Stimulated activated memory B cell treated with anti-CD40 and anti-IgM and Interleukin-4, amounts not matched to agents 10 μg/mL and 1 μg/mL and 100 μg/mL, for 72 hours (primary cell): ENCODE measurements at regions not wholly inside any gene's neighbourhood (a gene's known extent, or its start where the extent isn't known, plus 50 kb on each side); places are given as distances from the start of the nearest gene placed in this dataset.

ENCODE experiments used
- ATAC-seq: fragments of 150-1000 bp; cut with Tn5 transposase; 2 replicates; pipeline ENCODE4 v1.10.0; 2021
- H3K27ac Mint-ChIP-seq: one replicate; pipeline ENCODE4 v1.8.0; 2022; ENCODE audit warnings: mild to moderate bottlenecking, mixed read lengths
- H3K27me3 Mint-ChIP-seq: one replicate; pipeline ENCODE4 v1.8.0; 2022; ENCODE audit warnings: mixed read lengths
- H3K36me3 Mint-ChIP-seq: one replicate; pipeline ENCODE4 v1.8.0; 2022; ENCODE audit warnings: mixed read lengths
- H3K4me1 Mint-ChIP-seq: one replicate; pipeline ENCODE4 v1.8.0; 2022; ENCODE audit warnings: mixed read lengths
- H3K4me3 Mint-ChIP-seq: one replicate; pipeline ENCODE4 v1.8.0; 2022; ENCODE audit warnings: mild to moderate bottlenecking, moderate library complexity, mixed read lengths
- H3K9me3 Mint-ChIP-seq: one replicate; pipeline ENCODE4 v1.8.0; 2022; ENCODE audit warnings: mixed read lengths

DNA sequence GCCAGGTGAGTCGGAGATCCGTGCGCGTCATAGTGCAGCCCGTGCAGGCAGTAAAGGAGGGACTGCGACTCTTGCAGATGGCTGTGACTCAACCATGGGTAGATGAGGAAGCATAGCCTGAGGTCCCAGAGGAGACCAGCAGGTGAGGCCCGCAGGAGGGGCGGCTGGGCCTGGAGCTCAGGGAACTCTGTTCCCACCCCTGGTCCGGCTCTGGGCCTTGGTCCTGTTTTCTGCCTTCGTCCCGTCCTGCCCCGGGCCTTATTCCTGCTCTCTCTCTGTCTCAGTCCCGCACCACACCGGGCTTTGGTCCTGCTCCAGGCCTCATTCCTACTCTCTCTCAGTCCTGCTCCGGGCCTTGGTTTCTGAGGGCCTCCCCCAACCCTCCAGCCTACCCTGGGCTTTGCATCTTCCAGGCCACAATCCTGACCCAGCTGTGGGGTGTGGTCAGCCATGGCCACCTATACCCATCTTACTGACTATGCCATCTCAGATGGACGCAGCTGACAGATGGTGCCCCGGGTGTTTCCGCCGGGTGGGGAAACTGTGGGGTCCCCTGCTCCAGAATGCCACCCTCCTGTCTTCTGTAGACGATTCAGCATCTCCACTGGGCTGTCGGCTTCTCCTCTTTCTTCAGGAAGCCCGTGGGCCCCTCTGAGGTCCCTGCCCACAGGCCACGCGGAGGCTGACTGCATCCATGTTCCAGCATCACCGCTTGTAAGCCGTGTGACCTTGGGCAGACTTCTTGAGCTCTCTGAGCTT is 1134.1 kb downstream of the BRD1 start:
- no peak for ATAC-seq
- H3K27ac Mint-ChIP-seq: no peak overlapping the region
- no peaks in the 10 kb centered on the region for H3K9me3 Mint-ChIP-seq

DNA sequence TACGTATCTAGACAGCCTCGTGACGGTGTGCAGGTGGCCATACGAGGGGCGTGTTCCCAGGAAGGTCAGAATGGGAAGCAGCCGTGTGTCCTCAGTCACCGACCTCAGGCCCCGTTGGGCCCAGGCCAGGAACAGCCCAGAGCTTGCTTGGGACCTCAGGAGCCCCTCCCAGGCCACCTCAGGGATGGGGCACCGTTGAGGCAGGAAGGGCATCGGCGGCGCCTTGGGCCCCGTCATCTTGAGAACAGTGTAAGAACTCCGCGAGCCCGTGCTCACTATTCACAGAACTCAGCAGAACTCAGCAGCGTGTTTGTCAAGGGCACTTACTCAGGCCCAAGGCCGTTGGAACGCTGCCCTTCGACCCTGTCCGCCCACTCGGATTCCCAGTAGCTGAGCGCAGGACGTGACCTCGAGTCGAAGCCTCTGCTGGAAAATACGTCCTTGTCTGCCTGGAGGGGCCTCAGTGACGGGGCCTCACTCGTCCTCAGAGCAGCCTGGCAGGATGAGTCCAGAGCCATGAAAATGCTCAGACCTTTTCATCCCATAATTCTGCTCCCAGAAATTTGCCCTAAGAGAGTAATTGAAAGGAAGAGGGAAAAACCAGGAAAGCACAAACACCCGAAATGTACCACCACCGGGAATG is 1134.8 kb downstream of the BRD1 start:
- no peaks in the 10 kb centered on the region for H3K36me3 Mint-ChIP-seq
- H3K27me3 Mint-ChIP-seq: peaks cover 1% of the 10 kb centered on the region
- no peaks in the 10 kb centered on the region for H3K4me1 Mint-ChIP-seq
- H3K4me3 Mint-ChIP-seq: no peak overlapping the region
- ATAC-seq: no peak
- no peak overlapping the region for H3K27ac Mint-ChIP-seq
- no peaks in the 10 kb centered on the region for H3K9me3 Mint-ChIP-seq

More for the DNA sequence above, 1134.1 kb downstream of the BRD1 start:
- Mint-ChIP-seq H3K36me3 (no peaks in the 10 kb centered on the region), H3K4me3 (no peak overlapping the region), H3K4me1 (no peaks in the 10 kb centered on the region), H3K27me3 (no peaks in the 10 kb centered on the region)

DNA sequence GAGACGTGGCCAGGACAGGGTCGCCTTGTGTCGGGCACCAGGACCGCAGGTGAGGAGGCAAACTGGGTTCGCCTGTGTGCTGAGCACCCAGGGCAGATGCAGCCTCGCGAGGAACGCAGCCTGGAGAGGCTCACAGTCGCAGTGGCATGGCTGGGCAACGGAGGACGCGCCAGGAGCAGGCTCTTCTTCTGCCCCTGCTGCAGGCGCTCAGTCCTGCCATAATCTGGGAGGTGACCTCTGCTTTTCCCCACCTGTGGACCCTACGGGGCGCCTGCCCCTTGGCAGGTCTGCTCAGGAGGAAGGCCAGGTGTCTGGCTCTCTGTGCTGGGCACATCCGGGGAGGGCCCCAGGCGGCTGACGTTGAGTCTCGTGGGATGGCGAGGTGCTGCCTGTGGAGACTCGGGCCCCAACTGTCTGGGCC is 1136.2 kb downstream of the BRD1 start:
- H3K4me1 Mint-ChIP-seq: no peaks in the 10 kb centered on the region
- H3K36me3 Mint-ChIP-seq: peaks cover 5% of the 10 kb centered on the region
- H3K4me3 Mint-ChIP-seq: no peak overlapping the region
- peaks cover 9% of the 10 kb centered on the region for H3K9me3 Mint-ChIP-seq
- peaks cover 15% of the 10 kb centered on the region for H3K27me3 Mint-ChIP-seq
- no peak overlapping the region for H3K27ac Mint-ChIP-seq
- ATAC-seq: no peak

DNA sequence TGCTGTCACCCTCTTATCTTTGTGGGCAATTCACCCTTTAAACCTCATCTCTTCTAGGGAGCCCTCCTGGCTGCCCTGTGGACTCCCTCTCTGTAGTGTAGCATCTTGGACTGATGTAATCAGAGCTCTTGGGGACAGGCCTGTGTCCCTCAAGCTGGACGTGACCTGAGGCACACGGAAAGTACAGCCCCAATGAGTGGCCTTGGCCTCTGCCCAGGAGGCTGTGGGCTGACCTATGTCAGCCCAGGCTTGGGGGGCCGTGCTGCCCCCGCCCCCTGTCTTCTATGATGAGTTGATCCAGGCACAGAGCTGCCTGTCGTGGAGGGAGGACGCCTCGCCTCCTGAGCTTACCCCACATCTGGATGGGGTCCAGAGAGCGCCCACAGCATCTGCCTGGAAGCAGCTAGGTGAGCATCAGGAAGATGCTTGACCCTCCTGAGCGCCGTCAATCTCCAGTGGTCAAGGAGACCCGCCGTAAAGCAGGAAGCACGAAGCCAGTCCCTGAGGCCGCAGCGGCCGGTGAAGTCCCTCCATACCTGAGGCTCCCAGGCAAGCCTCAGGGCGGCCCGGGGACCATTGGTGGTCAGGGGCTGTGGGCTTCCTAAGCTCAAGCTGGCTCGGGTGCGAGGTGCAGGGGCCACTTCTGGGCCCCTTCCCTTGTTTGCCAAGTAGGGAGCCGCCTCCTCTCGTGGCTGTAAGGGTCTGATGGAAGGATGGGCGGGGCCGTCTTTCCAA is 1136.9 kb downstream of the BRD1 start:
- peaks cover 10% of the 10 kb centered on the region for H3K9me3 Mint-ChIP-seq
- H3K4me3 Mint-ChIP-seq: no peak overlapping the region
- ATAC-seq: no peak
- H3K4me1 Mint-ChIP-seq: no peaks in the 10 kb centered on the region
- H3K27ac Mint-ChIP-seq: no peak overlapping the region
- H3K27me3 Mint-ChIP-seq: peaks cover 19% of the 10 kb centered on the region
- H3K36me3 Mint-ChIP-seq: peaks cover 6% of the 10 kb centered on the region

DNA sequence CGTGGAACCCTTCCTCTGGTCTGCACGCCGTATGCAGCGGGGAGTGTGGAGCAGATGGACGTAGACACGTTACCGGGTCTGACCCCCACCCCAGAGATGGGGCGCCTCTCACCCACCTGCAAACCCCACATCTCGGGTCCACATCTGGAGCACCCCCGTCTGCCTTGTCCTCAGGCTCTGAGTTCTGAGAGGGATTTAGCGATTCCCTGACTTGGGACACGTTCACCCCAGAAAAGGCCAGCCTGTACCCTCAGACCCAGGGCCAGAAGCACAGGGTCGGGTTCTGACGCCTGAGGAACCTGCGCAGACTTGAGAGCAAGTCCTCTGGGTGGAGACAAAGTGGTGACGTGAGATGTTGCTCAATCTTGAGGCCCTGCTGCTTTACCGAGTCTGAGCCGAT is 1138.5 kb downstream of the BRD1 start:
- peaks cover 10% of the 10 kb centered on the region for H3K9me3 Mint-ChIP-seq
- H3K4me3 Mint-ChIP-seq: no peak overlapping the region
- ATAC-seq: no peak
- H3K27ac Mint-ChIP-seq: no peak overlapping the region
- H3K27me3 Mint-ChIP-seq: peaks cover 19% of the 10 kb centered on the region
- peaks cover 6% of the 10 kb centered on the region for H3K36me3 Mint-ChIP-seq
- H3K4me1 Mint-ChIP-seq: no peaks in the 10 kb centered on the region

DNA sequence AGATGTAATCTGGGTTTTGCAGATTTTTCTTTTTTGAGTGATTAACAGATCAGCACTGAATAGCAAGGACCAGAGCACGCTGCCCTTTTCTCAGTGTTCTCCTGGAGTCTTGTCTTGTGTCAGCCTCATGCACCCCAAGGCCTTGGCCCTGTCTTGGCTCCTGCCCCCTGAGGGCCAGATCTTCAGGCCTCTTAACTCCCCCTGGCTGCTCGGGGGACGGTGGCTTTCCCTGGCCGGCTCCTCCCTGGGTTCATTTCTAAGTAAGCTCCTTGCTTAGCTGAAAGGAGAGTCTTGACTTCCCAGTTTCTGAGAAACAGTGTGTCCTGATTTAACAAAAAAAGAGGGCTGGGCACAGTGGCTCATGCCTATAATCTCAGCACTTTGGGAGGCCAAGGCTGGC is 1139.3 kb downstream of the BRD1 start:
- peaks cover 10% of the 10 kb centered on the region for H3K9me3 Mint-ChIP-seq
- no peaks in the 10 kb centered on the region for H3K4me1 Mint-ChIP-seq
- no peak for ATAC-seq
- H3K27ac Mint-ChIP-seq: no peak overlapping the region
- peaks cover 19% of the 10 kb centered on the region for H3K27me3 Mint-ChIP-seq
- H3K4me3 Mint-ChIP-seq: no peak overlapping the region
- H3K36me3 Mint-ChIP-seq: peaks cover 6% of the 10 kb centered on the region

DNA sequence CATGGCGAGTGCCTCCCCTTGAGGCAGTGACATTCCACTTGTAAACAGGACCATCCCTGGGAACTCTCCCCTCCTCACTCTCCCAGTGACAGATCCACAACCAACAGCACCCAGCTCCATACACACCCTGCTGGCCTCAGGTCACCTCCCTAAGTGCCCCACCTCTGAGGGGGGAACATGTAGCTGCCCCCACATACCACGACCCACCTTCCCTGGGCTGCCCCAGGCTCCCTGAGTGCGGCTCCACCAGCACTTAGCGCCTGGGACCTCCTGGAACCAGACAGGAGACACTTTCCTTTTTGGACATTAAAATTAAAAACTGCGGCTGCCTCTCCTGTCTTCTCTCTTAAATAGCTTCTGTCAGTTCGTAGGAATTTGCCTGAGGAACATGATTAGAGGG is 1140.1 kb downstream of the BRD1 start:
- peaks cover 13% of the 10 kb centered on the region for H3K9me3 Mint-ChIP-seq
- ATAC-seq: no peak
- no peaks in the 10 kb centered on the region for H3K4me1 Mint-ChIP-seq
- peaks cover 6% of the 10 kb centered on the region for H3K36me3 Mint-ChIP-seq
- H3K4me3 Mint-ChIP-seq: no peak overlapping the region
- H3K27ac Mint-ChIP-seq: no peak overlapping the region
- peaks cover 19% of the 10 kb centered on the region for H3K27me3 Mint-ChIP-seq

DNA sequence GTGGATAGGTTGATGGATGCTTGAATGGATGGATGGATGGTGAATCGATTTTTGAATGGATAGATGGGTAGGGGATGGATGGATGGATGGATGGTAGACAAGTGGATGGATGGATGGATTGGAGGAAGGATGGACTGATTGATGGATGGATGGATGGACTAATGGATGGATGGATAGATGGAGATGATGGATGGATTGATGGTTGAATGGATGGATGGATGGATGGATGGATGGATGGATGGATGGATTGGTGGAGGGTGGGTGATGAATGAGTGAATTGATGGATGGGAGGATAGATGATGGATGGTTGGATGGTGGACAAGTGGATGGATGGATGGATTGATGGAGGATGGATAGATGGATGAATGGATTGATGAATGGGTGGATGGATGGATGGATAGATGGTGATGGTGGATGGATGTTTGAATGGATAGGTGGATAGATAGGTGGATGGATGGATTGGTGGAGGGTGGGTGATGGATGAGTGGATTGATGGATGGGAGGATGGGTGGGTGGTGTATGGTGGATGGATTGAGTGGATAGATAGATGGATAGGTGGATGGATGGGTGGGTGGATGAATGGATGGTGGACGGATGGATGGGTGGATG is 1140.9 kb downstream of the BRD1 start:
- Mint-ChIP-seq H3K27ac (no peak overlapping the region), H3K4me3 (no peak overlapping the region), H3K4me1 (no peaks in the 10 kb centered on the region), H3K9me3 (peaks cover 13% of the 10 kb centered on the region), H3K27me3 (peaks cover 19% of the 10 kb centered on the region), H3K36me3 (peaks cover 6% of the 10 kb centered on the region)
- ATAC-seq: no peak

DNA sequence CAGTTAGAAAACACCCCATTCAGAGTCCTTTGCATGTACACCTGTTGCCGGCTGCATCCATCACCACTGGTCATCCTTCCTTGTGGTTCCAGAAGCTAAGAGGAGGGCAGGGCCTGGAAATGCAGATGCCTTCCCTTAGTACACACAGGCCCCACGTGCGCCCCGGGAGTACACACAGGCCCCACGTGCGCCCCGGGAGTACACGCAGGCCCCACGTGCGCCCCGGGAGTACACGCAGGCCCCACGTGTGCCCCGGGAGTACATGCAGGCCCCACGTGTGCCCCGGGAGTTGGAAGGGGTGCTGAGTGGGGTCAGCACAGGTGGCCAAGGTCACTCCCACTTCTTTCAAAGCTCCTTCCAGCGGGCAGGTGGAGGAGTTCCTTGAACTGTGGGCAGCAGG is 1141.9 kb downstream of the BRD1 start:
- ATAC-seq: no peak
- H3K36me3 Mint-ChIP-seq: peaks cover 6% of the 10 kb centered on the region

DNA sequence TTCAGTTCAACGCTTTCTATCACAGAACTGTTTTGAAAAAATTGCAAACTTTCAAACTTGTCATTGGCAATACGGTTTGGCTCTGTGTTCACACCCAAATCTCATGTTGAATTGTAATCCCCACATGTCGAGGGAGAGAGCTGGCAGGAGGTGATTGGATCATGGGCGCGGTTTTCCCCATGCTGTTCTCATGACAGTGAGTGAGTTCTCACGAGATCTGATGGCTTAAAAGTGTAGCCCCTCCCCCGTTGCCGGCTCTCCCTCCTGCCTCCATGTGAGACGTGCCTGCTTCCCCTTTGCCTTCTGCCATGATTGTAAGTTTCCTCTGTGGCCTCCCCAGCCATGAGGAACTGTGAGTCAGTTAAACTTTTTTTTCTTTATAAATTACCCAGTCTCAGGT is 1144.0 kb downstream of the BRD1 start:
- Mint-ChIP-seq H3K27ac (no peak overlapping the region), H3K27me3 (peaks cover 19% of the 10 kb centered on the region), H3K4me1 (no peaks in the 10 kb centered on the region), H3K4me3 (no peak overlapping the region), H3K9me3 (peaks cover 15% of the 10 kb centered on the region), H3K36me3 (peaks cover 6% of the 10 kb centered on the region)
- ATAC-seq: no peak

More for the DNA sequence above, 1141.9 kb downstream of the BRD1 start:
- Mint-ChIP-seq H3K4me1 (no peaks in the 10 kb centered on the region), H3K27me3 (peaks cover 19% of the 10 kb centered on the region), H3K4me3 (no peak overlapping the region), H3K27ac (no peak overlapping the region), H3K9me3 (peaks cover 13% of the 10 kb centered on the region)

DNA sequence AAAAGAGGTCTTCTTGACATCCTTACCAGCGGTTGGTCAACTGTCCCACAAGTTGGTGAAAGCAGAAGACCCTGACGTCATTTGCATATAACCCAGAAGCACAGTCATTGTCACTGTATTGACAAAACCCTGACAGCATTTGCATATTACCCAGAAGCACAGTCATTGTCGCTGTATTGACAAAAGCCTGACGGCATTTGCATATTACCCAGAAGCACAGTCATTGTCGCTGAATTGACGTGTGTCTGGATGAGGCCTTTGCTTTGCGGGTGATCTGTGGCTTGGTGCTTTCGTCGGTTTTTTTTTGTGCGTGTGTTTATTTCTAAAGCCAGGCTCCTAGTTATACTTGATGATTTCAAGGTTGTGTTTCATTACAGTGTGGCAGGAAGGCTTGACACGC is 1145.2 kb downstream of the BRD1 start:
- ATAC-seq: no peak
- H3K4me1 Mint-ChIP-seq: no peaks in the 10 kb centered on the region
- H3K27ac Mint-ChIP-seq: no peak overlapping the region
- H3K9me3 Mint-ChIP-seq: peaks cover 15% of the 10 kb centered on the region
- peaks cover 6% of the 10 kb centered on the region for H3K36me3 Mint-ChIP-seq
- H3K27me3 Mint-ChIP-seq: peaks cover 23% of the 10 kb centered on the region
- no peak overlapping the region for H3K4me3 Mint-ChIP-seq

DNA sequence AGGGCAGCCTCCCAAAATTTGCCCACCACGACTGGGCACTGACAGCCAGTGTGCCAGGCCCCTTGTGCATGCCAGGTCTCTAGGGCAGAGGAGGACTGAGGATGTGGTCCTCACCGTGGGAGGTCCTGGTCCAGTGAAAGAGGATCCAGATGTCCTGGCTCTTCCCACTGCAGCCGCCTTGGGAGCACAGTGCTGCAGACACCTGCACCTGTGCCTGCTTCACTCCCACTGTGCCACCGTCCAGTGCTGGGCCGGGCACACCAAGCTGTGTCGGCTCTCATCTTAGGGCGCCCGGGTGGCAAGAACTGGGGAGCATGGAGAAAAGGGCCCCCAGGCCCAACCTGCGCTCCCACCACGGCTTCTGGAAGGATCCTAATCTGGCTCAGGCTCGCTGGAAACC is 1147.1 kb downstream of the BRD1 start:
- no peak for ATAC-seq
- Mint-ChIP-seq H3K27ac (no peak overlapping the region), H3K4me3 (no peak overlapping the region)

DNA sequence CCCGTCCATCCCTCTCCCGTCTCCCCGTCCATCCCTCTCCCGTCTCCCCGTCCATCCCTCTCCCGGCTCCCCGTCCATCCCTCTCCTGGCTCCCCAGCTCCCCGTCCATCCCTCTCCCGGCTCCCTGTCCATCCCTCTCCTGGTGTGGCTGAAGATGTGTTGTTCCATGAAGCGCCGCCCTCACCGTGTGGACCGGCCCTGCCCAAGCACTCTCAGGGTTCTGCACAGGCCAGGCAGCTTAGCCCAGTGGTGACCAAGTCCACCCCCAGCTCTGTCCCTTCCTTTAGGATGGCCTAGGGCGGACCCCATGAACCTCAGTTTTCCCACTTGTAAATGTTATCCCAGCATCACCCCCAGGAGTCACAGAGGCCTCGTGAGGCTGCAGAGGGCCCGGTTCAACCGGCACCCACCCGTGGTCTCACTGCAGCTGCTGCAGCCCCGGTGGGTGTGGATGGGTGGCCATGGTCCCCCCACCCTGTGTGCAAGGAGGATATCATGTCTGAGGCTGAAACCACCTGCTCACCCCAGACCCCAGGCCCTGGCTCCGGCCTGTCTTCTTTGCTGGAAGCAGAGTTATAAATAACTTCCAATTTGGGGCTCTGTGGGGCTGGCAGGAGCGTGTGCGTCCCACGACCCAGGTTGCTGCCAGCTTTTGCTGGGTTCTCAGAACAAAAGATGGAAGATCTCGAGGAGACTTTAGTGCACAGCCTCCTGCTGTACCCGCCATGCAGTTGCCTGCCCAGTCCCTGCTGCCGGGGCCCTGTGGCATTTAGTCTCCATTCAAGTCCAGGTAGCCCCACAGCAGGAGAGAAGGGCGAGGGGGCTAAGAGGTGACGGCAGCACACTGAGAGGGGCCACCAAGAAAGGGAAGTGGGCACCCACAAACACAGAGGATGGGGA is 1147.8 kb downstream of the BRD1 start:
- Mint-ChIP-seq H3K27me3 (peaks cover 9% of the 10 kb centered on the region), H3K4me1 (no peaks in the 10 kb centered on the region), H3K36me3 (no peaks in the 10 kb centered on the region), H3K27ac (no peak overlapping the region), H3K9me3 (peaks cover 5% of the 10 kb centered on the region), H3K4me3 (no peak overlapping the region)
- ATAC-seq: no peak

More for the DNA sequence above, 1147.1 kb downstream of the BRD1 start:
- Mint-ChIP-seq H3K9me3 (peaks cover 5% of the 10 kb centered on the region), H3K27me3 (peaks cover 9% of the 10 kb centered on the region), H3K4me1 (no peaks in the 10 kb centered on the region), H3K36me3 (no peaks in the 10 kb centered on the region)
